Fibroblast of the aortic adventitia (primary cell): ENCODE measurements at regions not wholly inside any gene's neighbourhood (a gene's known extent, or its start where the extent isn't known, plus 50 kb on each side); places are given as distances from the start of the nearest gene placed in this dataset.

Experiments used
- DNase-seq: peaks from one replicate; pipeline ENCODE4 v3.0.0-alpha.2; 2010; ENCODE audit warnings: low read depth
- H3K4me3 ChIP-seq: 2 replicates; pipeline ENCODE4 v1.5.1; 2011; ENCODE audit warnings: low read depth, mild to moderate bottlenecking, control low read depth, low read length, moderate library complexity
- TF ChIP-seq, protein P1 (sequence below): IDR thresholded peaks from 2 replicates; pipeline ENCODE4 v1.5.1; 2011; ENCODE audit warnings: mild to moderate bottlenecking, low read length, control low read depth, inconsistent platforms; ENCODE audit not compliant: insufficient read depth

DNA sequence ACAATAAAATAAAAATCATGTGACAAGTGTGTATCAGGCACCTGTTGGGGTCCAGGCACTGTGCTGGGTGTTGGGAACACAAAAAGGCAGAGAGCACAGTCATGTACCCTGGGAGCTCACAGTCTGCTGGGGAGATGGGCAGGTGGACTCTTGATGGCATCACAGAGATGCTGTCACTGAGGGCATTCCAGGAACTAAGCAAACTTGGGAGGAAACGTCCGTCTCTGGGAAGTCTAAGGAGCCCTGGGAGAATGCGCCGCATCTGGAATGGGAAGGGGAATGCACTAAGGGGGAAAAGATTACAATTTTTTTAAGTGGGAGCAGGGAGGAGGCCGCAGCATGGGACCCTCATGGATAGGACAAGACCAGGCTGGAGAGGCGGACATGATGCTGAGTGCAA lies 80.9 kb upstream of the ZNF423 start:
- DNase-seq, result no peak
- TF ChIP-seq, protein P1, sequence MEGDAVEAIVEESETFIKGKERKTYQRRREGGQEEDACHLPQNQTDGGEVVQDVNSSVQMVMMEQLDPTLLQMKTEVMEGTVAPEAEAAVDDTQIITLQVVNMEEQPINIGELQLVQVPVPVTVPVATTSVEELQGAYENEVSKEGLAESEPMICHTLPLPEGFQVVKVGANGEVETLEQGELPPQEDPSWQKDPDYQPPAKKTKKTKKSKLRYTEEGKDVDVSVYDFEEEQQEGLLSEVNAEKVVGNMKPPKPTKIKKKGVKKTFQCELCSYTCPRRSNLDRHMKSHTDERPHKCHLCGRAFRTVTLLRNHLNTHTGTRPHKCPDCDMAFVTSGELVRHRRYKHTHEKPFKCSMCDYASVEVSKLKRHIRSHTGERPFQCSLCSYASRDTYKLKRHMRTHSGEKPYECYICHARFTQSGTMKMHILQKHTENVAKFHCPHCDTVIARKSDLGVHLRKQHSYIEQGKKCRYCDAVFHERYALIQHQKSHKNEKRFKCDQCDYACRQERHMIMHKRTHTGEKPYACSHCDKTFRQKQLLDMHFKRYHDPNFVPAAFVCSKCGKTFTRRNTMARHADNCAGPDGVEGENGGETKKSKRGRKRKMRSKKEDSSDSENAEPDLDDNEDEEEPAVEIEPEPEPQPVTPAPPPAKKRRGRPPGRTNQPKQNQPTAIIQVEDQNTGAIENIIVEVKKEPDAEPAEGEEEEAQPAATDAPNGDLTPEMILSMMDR, result no peak
- H3K4me3 ChIP-seq, result no peak overlapping the region

DNA sequence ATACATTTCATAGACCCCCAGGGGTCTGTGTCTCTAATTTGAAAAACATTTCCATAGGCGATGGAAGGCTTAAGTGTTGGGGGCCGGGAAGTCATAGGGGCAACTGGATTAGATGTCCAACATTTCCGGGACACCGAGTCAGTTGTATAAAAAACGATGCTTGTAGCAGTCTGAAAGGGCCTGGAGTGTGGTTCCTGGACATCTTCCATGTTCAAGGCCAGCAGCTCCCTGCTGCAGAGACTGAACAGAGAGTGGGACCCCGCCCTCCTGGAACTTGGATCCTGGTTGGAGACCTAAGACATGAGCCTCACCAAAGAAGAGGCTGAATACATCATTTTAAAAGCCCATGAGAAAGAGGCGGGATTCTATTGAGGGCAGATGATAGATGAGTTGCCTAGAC lies 82.0 kb upstream of the ZNF423 start:
- TF ChIP-seq, protein P1, result no peak
- H3K4me3 ChIP-seq, result no peak overlapping the region
- no peak for DNase-seq

DNA sequence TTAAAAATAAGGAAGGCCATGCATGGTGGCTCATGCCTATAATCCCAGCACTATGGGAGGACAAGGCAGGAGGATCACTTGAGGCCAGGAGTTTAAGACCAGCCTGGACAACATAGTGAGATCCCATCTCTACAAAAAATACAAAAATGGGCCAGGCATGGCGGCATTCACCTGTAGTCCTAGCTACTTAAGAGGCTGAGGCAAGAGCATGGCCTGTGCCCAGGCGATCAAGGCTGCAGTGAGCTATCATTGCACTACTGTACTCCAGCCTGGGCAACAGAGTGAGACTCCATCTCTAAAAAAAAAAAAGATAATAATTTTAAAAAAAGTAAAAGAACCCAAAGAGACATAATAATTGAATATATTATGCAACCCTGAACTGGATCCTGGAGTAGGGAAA lies 83.6 kb upstream of the ZNF423 start:
- DNase-seq, result no peak
- TF ChIP-seq, protein P1, result no peak
- no peak overlapping the region for H3K4me3 ChIP-seq

DNA sequence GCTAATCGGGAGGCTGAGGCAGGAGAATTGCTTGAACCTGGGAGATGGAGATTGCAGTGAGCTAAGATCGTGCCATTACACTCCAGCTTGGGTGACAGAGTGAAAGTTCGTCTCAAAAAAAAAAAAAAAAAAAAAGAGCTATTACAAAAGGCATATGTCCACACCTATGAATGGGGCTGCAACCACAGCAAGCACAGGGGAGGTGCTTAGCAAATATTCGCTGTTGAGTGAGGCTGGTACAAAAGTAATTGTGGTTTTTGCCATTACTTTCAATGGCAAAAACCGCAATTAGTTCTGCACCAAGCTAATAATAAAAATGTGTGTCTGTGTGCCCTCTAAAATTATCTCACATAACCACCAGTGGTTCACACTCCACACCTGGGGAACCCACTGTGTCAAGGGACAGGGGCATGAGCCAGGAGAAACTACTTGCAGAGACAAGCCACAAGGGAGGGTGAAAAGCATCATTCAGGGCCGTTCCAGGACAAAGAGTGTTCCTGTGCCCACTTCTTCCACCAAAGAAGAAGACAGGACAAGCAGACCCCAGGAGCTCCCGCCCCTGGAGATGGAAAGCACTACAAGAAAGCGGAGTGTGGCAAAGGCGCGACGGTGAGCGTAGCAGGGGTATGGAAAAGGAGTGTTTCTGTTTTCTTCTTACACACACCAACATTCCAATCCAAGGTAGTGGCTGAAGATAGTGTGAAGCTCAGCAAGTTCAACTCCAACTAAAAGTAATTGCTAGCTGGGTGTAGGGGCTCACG lies 84.4 kb upstream of the CNEP1R1 start:
- TF ChIP-seq, protein P1, result no peak
- no peak overlapping the region for H3K4me3 ChIP-seq
- DNase-seq, result no peak

DNA sequence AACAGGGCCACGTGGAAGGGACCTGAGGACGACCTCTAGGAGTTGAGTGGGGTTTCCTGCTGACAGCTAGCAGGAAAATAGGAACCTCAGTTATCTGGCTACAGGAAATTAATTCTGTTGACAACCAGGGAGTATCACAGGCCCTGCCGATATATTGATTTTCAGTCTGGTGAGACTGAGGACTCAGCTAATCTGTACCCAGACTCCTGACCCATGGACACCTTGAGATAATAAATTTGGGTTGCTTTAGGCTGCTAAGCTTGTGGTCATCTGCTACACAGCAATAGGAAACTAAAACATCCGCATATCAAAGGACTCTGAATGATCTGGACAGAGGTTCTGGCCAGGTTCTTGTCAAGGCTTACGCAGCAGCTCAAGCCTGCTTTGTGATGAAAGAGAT lies 80.8 kb upstream of the CNEP1R1 start:
- no peak overlapping the region for H3K4me3 ChIP-seq
- no peak for DNase-seq
- TF ChIP-seq, protein P1, result no peak

- no peak overlapping the region for H3K4me3 ChIP-seq
- TF ChIP-seq, protein P1, result no peak
Observed at GRCh38 chr16:49947907-49948678, 76.9 kb upstream of the CNEP1R1 start.

More at GRCh38 chr16:49947907-49948678, 76.9 kb upstream of the CNEP1R1 start:
- DNase-seq, result no peak
